Natural killer cell treated with Interleukin-12 subunit alpha and Interleukin-12 subunit beta and Interleukin-15 and Interleukin-18, amount 100 ng/mL, for 72 hours (primary cell): ENCODE measurements at regions not wholly inside any gene's neighbourhood (a gene's known extent, or its start where the extent isn't known, plus 50 kb on each side); places are given as distances from the start of the nearest gene placed in this dataset.

Experiments
- ATAC-seq, 2 donors: fragments of 150-1000 bp; cut with Tn5 transposase in 1 of 2; sonication (Bioruptor Pico), chemical (Tn5 transposase) in 1 of 2; 2 replicates each; pipeline ENCODE4 v1.10.0; 2021
- DNase-seq: peaks from one replicate; pipeline ENCODE4 v3.0.0; 2022; ENCODE audit warnings: low spot score
- H3K27ac Mint-ChIP-seq, 2 donors: 1 replicate in 1 of 2; 2 replicates in 1 of 2; pipeline ENCODE4 v1.8.0; 2022; ENCODE audit warnings: mixed read lengths in 2 of 2, mild to moderate bottlenecking in 1 of 2, moderate library complexity in 1 of 2
- H3K27me3 Mint-ChIP-seq, 2 donors: 1 replicate in 1 of 2; 2 replicates in 1 of 2; pipeline ENCODE4 v1.8.0; 2022; ENCODE audit warnings: mixed read lengths in 2 of 2
- H3K36me3 Mint-ChIP-seq: one replicate; pipeline ENCODE4 v1.8.0; 2022; ENCODE audit warnings: mixed read lengths
- H3K4me1 Mint-ChIP-seq, 2 donors: 1 replicate in 1 of 2; 2 replicates in 1 of 2; pipeline ENCODE4 v1.8.0; 2022; ENCODE audit warnings: low read depth in 2 of 2, mixed read lengths in 2 of 2, mild to moderate bottlenecking in 1 of 2
- H3K4me3 Mint-ChIP-seq: one replicate; pipeline ENCODE4 v1.8.0; 2022; ENCODE audit warnings: mixed read lengths
- H3K9me3 Mint-ChIP-seq: 2 replicates; pipeline ENCODE4 v1.8.0; 2022; ENCODE audit warnings: mixed read lengths

DNA sequence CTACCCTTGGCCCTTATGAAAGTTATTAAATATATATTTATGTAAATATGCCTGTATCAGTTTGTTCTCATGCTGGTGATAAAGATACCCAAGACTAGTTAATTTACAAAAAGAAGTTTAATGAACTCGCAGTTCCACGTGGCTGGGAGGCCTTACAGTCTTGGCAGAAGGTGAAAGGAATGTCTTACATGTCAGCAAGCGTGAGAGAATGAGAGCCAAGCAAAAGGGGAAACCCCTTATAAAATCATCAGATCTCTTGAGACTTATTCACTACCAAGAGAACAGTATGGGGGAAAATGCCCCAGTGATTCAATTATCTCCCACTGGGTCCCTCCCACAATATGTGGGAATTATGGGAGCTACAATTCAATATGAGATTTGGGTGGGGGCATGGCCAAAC lies 506.0 kb upstream of the ATXN8OS start:
- H3K27ac Mint-ChIP-seq = no peak overlapping the region
- DNase-seq (no peak), ATAC-seq (no peak)
- H3K27me3 Mint-ChIP-seq = no peaks in the 10 kb centered on the region
- H3K36me3 Mint-ChIP-seq = peaks cover 6% of the 10 kb centered on the region
- no peak overlapping the region for H3K4me3 Mint-ChIP-seq
- peaks cover 24% of the 10 kb centered on the region for H3K9me3 Mint-ChIP-seq
- H3K4me1 Mint-ChIP-seq = no peaks in the 10 kb centered on the region

DNA sequence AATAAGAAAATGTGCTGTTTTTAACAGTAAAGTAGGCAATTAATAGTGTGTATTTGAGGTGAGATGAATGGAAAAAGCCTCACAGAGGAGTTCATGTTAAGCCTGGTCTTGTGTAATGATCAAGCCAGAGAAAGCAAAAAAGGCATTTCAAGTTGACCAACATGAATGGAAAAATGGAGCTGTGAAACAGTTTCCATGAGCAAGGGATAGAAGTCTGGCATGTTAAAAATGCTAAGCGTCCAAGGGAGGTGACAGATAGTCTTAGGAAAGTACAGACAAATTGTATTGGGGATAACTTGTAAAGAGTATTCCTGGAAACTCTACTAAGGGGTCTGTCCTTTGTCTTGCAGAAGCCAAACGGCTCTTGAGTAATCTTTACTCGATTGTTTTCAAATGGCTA lies 506.8 kb upstream of the ATXN8OS start:
- Mint-ChIP-seq H3K9me3 (peaks cover 21% of the 10 kb centered on the region), H3K27ac (no peak overlapping the region), H3K27me3 (no peaks in the 10 kb centered on the region), H3K4me3 (no peak overlapping the region), H3K36me3 (peaks cover 6% of the 10 kb centered on the region), H3K4me1 (no peaks in the 10 kb centered on the region)
- no peak for DNase-seq
- ATAC-seq = no peak

DNA sequence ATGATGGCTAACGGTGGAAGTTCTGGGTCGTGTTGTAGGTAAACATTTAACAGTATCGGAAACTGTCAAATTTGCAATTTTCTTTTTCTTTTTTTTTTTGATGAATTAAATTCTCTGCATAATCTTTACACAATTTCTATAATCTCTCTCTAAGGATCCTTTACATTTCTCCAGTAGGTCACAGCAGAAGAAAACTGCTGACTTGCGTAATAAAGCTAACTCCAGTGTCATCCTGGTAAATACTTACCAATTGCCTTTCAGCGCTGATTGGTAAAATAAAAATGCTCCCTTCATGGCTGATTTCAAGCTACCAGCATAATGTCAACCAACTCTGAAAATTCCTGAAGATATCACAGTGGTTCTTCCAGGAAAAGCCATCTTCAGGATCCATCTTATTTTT lies 510.5 kb upstream of the ATXN8OS start:
- no peak for DNase-seq
- peaks cover 13% of the 10 kb centered on the region for H3K9me3 Mint-ChIP-seq
- no peak overlapping the region for H3K27ac Mint-ChIP-seq
- ATAC-seq = no peak
- no peaks in the 10 kb centered on the region for H3K27me3 Mint-ChIP-seq
- no peak overlapping the region for H3K4me3 Mint-ChIP-seq
- no peaks in the 10 kb centered on the region for H3K4me1 Mint-ChIP-seq
- no peaks in the 10 kb centered on the region for H3K36me3 Mint-ChIP-seq

DNA sequence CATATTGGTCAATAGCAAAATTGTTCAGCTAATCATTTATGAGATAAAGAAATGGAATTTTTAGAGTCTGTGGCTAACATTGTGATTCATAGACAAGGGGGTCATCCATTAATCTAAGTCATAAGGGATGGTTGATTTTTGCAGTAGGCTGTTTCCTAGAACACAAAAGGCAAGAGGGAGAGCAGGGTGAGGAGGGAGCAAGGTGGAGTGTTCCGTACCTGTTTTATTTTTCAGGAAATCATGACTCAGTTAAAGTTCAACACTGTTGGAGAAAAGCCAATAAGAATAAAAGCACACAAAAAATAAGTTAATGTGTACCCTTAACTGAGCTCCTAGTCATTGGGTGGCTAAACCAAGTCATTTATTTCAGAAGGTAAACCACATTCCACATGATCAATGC lies 512.4 kb upstream of the ATXN8OS start:
- DNase-seq (no peak), ATAC-seq (no peak)
- H3K27ac Mint-ChIP-seq = no peak overlapping the region
- H3K36me3 Mint-ChIP-seq = no peaks in the 10 kb centered on the region
- H3K9me3 Mint-ChIP-seq = peaks cover 10% of the 10 kb centered on the region
- H3K4me3 Mint-ChIP-seq = no peak overlapping the region
- no peaks in the 10 kb centered on the region for H3K27me3 Mint-ChIP-seq
- no peaks in the 10 kb centered on the region for H3K4me1 Mint-ChIP-seq

DNA sequence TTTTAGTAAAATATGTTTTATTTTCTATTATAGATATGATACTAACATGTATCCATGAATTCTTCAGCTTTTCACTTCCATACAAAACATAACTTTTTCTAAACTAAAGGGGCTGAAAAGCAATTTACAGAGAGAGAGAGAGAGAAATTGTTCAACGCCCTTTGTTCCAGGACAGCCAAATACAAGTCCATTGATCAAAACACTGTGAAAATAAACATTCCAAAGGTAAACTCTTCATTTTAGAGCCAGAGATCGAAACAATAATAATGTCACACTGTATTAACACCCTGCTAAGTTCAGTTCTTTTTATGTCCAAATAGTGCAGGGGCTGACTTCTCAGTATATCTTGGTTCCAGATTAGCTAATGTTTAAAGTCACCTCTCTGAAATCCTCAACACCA lies 516.2 kb upstream of the ATXN8OS start:
- H3K27ac Mint-ChIP-seq = no peak overlapping the region
- peaks cover 7% of the 10 kb centered on the region for H3K9me3 Mint-ChIP-seq
- no peaks in the 10 kb centered on the region for H3K4me1 Mint-ChIP-seq
- no peak for ATAC-seq
- no peaks in the 10 kb centered on the region for H3K27me3 Mint-ChIP-seq
- no peak for DNase-seq
- H3K4me3 Mint-ChIP-seq = no peak overlapping the region
- no peaks in the 10 kb centered on the region for H3K36me3 Mint-ChIP-seq

DNA sequence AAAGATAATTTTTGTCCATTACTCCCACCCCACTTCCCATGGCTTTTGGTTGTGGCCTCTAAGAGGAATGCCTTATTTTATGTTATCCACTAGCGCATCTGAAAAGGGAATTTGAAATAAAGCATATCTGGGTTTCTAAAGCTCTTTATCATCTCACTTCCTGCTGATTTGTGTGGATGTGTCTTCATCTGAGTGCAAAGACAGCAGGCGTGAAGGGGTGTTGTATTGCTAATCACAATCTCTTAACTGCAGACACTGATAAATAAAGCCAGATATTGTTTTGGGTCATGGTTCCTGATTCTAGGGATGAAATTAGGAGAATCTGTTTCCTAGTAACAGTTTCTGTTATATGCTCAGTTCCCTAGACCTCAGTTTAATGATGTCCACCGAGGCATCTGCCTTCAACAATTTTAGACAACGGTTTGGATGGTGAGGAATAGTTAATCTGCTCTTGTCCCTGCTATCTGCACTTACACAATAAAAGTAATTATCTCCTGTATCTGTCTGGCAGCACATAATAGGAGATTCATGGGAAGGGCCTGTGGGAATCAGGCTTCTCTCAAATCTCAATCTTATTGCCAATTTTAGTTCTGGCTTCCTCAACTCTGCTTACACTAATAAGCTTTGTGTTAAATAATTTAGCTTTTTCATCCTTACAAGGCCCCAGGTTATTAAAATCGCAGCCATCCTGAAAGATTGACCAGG lies 517.9 kb upstream of the ATXN8OS start:
- Mint-ChIP-seq H3K36me3 (no peaks in the 10 kb centered on the region), H3K27me3 (no peaks in the 10 kb centered on the region), H3K4me3 (no peak overlapping the region), H3K4me1 (no peaks in the 10 kb centered on the region), H3K27ac (no peak overlapping the region), H3K9me3 (peaks cover 7% of the 10 kb centered on the region)
- DNase-seq = no peak
- no peak for ATAC-seq

DNA sequence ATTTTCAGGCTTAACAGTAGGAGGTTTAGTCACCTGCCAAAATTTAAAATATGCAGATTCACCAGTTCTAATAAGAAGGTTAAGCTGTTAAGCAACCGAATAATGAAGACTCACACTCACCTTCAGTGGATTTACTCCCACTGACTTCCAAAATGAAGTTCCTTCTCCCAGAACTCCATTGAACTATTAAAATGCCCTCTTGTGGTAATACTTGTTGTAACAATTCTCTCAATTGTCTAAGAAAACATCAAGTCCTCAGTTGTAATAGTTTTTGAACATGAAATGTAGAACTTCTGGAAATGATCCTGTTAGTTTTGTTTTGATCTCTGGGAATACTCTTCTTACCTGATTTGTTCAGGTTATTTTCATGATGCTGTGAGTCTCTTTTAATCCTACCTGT lies 522.0 kb upstream of the ATXN8OS start:
- Mint-ChIP-seq H3K36me3 (no peaks in the 10 kb centered on the region), H3K4me1 (no peaks in the 10 kb centered on the region), H3K27me3 (no peaks in the 10 kb centered on the region), H3K9me3 (peaks cover 8% of the 10 kb centered on the region), H3K4me3 (no peak overlapping the region), H3K27ac (no peak overlapping the region)
- ATAC-seq = no peak
- DNase-seq = no peak

DNA sequence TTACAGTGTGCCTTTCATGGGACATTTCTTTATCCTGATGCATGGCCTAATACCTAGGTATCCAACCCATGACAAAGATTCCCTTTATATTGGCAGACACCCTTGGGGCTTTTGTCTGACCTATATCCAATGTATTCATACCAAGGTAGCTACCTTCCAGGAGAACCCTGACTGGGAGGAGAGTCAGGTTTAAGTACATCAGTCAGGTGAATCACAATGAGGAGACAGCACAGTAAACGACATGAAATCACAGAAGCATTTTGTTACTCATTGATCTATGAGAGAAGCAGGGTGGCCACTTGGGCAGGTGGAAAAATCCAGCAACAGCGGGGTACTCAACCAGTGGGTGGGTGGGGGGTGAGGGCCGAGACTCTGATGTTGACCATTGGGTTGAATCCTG lies 527.4 kb upstream of the ATXN8OS start:
- Mint-ChIP-seq H3K27ac (no peak overlapping the region), H3K36me3 (no peaks in the 10 kb centered on the region), H3K27me3 (no peaks in the 10 kb centered on the region), H3K4me3 (no peak overlapping the region), H3K4me1 (no peaks in the 10 kb centered on the region), H3K9me3 (peaks cover 19% of the 10 kb centered on the region)
- DNase-seq (no peak), ATAC-seq (no peak)

DNA sequence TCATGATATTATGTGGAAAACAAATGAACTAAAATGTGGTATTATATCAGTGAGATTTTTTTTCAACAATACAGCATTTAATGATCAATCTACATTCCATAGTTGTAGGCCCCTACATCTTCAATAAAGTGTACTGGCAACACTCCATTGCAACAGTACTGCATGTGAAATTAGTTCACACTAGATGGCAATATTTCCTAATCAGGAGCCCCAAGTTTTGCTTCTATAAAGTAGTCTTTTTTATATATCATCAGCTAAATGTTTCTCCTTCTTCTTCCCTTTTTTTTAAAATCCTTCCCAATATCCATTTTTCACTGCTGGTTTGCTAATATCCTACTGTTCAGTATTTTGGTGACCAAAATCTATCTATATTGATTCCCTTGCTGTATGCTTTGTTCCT lies 528.3 kb upstream of the ATXN8OS start:
- H3K9me3 Mint-ChIP-seq = peaks cover 17% of the 10 kb centered on the region
- no peaks in the 10 kb centered on the region for H3K27me3 Mint-ChIP-seq
- H3K4me1 Mint-ChIP-seq = no peaks in the 10 kb centered on the region
- H3K27ac Mint-ChIP-seq = no peak overlapping the region
- H3K36me3 Mint-ChIP-seq = no peaks in the 10 kb centered on the region
- ATAC-seq (no peak), DNase-seq (no peak)
- no peak overlapping the region for H3K4me3 Mint-ChIP-seq

DNA sequence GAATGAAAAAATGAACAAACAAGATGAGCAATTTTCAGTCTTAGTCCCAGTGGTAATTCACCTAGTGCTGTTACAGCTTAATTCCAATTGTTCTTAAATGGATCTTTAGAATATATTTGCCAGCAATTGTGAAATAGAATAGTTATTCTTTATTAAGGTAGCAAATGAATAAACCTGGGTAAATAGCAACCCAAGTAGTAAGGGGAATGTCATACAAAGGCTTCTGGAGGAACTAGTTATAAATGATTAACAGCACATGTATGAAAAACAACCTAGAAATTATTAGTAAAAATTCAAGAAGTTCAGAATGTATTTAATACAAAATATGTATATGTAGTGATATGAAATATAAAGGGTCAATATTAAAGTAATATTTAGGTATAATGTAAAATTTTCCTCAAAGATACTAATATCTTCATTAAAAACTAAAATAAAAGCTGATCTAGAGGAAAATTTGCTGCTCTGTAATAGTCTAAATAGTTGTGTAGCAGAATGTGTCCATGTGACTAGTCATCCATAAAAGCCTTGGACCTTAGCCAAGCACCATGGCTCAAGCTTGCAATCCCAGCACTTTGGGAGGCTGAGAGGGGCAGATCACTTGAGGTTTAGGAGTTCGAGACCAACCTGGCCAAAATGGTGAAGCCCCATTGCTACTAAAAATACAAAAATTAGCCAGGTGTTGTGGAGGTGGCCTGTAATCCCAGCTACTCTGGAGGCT lies 535.9 kb upstream of the ATXN8OS start:
- peaks cover 9% of the 10 kb centered on the region for H3K36me3 Mint-ChIP-seq
- no peak overlapping the region for H3K27ac Mint-ChIP-seq
- DNase-seq (no peak), ATAC-seq (no peak)
- no peak overlapping the region for H3K4me3 Mint-ChIP-seq
- H3K4me1 Mint-ChIP-seq = no peaks in the 10 kb centered on the region
- no peaks in the 10 kb centered on the region for H3K27me3 Mint-ChIP-seq
- H3K9me3 Mint-ChIP-seq = peaks cover 18% of the 10 kb centered on the region

DNA sequence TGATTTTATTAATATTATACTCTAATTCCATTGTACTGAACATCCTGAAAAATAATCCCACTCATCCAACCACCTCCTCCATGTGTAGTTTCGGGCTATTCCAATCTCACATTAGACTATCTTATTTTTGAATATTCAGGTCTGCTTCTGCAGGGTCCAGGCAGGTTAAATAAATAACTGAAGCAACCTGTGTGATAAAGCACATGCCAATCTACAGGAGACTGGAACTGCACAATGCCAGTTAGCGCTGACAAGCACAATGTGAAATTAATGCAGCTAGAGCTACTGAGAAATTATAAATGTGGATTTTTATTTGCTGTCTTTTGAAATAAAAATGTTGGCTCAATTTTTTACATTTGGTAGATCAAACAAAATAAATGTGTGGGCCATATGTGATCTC lies 540.1 kb upstream of the ATXN8OS start:
- no peak overlapping the region for H3K4me3 Mint-ChIP-seq
- H3K27me3 Mint-ChIP-seq = no peaks in the 10 kb centered on the region
- H3K9me3 Mint-ChIP-seq = peaks cover 11% of the 10 kb centered on the region
- peaks cover 4% of the 10 kb centered on the region for H3K36me3 Mint-ChIP-seq
- no peak for DNase-seq
- H3K4me1 Mint-ChIP-seq = no peaks in the 10 kb centered on the region
- no peak overlapping the region for H3K27ac Mint-ChIP-seq
- no peak for ATAC-seq

DNA sequence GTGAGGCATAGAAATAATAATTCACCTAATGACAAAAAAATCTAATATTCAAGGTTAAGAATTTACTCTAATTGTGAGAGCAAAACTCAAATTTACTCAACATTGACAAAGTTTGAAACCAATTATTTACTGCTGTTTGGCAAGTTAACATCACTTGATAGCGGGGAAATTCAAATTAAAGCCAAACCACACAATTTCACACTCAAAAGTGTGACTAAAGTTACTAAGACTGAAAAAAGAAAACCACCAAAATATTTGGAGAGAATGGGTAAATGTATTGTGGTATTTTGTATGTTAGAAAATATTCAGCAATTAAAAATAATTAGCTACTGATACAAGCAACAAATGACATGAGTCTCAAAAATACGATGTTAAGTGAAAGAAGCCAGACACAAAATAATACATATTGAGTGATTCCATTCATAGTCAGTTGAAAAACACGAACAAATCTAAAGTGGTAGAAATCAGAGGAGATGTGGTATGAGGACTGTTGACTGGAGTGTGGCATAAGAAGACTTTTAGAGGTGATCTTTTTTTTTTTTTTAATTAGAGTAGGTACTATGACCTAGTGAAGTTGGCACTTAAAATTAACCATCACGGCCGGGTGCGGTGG lies 541.4 kb upstream of the ATXN8OS start:
- H3K27me3 Mint-ChIP-seq = no peaks in the 10 kb centered on the region

DNA sequence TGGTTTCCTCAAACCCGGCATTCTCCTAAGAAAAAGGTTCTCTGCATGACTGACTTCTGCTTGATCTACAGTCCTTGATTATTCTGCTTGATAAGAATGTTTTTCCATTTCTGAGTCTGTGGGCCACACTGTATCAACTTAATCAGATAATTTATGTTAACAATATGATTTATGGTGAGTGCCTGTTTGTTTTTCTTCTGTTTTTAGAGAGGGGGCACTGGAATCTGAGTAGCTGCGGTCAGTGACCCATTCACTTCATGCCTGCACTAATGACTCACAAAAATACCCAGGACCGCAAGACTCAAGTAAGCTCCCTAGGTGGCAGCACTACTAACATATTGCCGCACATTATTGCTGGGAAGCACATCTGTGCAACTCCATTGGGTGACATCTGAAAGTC lies 542.3 kb upstream of the ATXN8OS start:
- Mint-ChIP-seq H3K27me3 (no peaks in the 10 kb centered on the region), H3K9me3 (peaks cover 16% of the 10 kb centered on the region), H3K4me3 (no peak overlapping the region), H3K36me3 (peaks cover 4% of the 10 kb centered on the region), H3K27ac (no peak overlapping the region), H3K4me1 (no peaks in the 10 kb centered on the region)
- no peak for ATAC-seq
- no peak for DNase-seq

More for the DNA sequence above, 541.4 kb upstream of the ATXN8OS start:
- DNase-seq = no peak
- Mint-ChIP-seq H3K4me3 (no peak overlapping the region), H3K4me1 (no peaks in the 10 kb centered on the region), H3K27ac (no peak overlapping the region), H3K36me3 (peaks cover 4% of the 10 kb centered on the region), H3K9me3 (peaks cover 16% of the 10 kb centered on the region)
- no peak for ATAC-seq

DNA sequence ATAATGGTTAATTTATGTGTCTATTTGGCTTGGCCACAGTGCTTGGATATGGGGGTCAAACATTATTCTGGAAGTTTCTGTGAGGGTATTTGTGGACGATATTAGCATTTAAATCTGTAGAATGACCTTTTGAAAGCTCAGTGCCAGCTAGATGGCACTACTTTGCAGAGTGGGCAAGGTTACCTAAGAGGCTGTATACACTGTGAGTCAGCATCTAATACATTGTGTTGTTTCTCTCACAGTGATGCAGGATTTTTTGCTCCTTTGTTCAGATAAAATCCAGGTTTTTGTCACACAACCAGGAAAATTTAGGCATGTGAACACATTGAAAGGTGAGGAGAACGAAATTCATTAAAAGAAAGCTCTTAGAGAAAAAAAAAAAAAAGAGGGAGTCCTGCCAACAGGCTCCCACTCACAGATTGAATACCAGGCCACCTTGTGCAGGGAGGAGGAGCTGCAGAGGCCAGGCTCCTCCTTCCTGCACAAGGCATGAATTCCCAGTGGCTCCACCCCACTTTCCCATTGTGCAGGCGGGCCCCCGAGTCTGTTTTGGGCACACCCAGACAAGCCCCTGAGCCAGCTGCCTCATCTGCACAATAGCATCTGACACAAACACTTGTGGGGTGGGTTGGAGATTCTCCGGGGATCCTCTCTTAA lies 551.0 kb upstream of the ATXN8OS start:
- ATAC-seq (no peak), DNase-seq (no peak)
- H3K27me3 Mint-ChIP-seq = no peaks in the 10 kb centered on the region
- H3K4me1 Mint-ChIP-seq = no peaks in the 10 kb centered on the region
- no peaks in the 10 kb centered on the region for H3K36me3 Mint-ChIP-seq
- H3K27ac Mint-ChIP-seq = no peak overlapping the region
- no peak overlapping the region for H3K4me3 Mint-ChIP-seq
- H3K9me3 Mint-ChIP-seq = peaks cover 14% of the 10 kb centered on the region
